Trophoblast cell (in vitro differentiated cells and primary cell): ENCODE measurements at regions not wholly inside any gene's neighbourhood (a gene's known extent, or its start where the extent isn't known, plus 50 kb on each side); places are given as distances from the start of the nearest gene placed in this dataset.

ENCODE experiments used
- DNase-seq, 2 donors: peaks; one replicate each; pipeline ENCODE4 v3.0.0-alpha.2; 2016
- H2AFZ ChIP-seq: 2 replicates; pipeline ENCODE4 v1.6.1; 2013; ENCODE audit warnings: low read length, moderate library complexity, mild to moderate bottlenecking; ENCODE audit not compliant: insufficient read depth, poor library complexity
- H2AK5ac ChIP-seq: 2 replicates; pipeline ENCODE4 v1.6.1; 2013; ENCODE audit warnings: mild to moderate bottlenecking, low read length
- H2BK120ac ChIP-seq: 2 replicates; pipeline ENCODE4 v1.6.1; 2013; ENCODE audit warnings: low read length, mild to moderate bottlenecking, moderate library complexity; ENCODE audit not compliant: insufficient read depth, poor library complexity
- H2BK12ac ChIP-seq: 2 replicates; pipeline ENCODE4 v1.6.1; 2013; ENCODE audit warnings: mild to moderate bottlenecking, low read length, moderate library complexity
- H2BK5ac ChIP-seq: 2 replicates; pipeline ENCODE4 v1.6.1; 2013; ENCODE audit warnings: low read length, low read depth, moderate library complexity, mild to moderate bottlenecking; ENCODE audit not compliant: poor library complexity
- H3K14ac ChIP-seq: 2 replicates; pipeline ENCODE4 v1.6.1; 2013; ENCODE audit warnings: mild to moderate bottlenecking, low read length
- H3K18ac ChIP-seq: 2 replicates; pipeline ENCODE4 v1.6.1; 2013; ENCODE audit warnings: mild to moderate bottlenecking, low read length
- H3K23ac ChIP-seq: 2 replicates; pipeline ENCODE4 v1.6.1; 2013; ENCODE audit warnings: low read length
- H3K27ac ChIP-seq: 2 replicates; pipeline ENCODE4 v1.5.1; 2013; ENCODE audit warnings: low read depth, mild to moderate bottlenecking, inconsistent platforms, low read length, moderate library complexity
- H3K27me3 ChIP-seq: 2 replicates; pipeline ENCODE4 v1.6.1; 2013; ENCODE audit warnings: inconsistent platforms, mild to moderate bottlenecking, low read length, moderate library complexity; ENCODE audit not compliant: insufficient read depth
- H3K36me3 ChIP-seq, 2 experiments: 1 replicate in 1 of 2; 2 replicates in 1 of 2; pipeline ENCODE4 v1.6.1; 2013; ENCODE audit warnings: low read length in 2 of 2, mild to moderate bottlenecking in 2 of 2, moderate library complexity in 1 of 2; ENCODE audit not compliant: insufficient read depth in 2 of 2, control insufficient read depth in 1 of 2
- H3K4ac ChIP-seq: 2 replicates; pipeline ENCODE4 v1.6.1; 2013; ENCODE audit warnings: low read depth, mild to moderate bottlenecking, low read length, moderate library complexity
- H3K4me1 ChIP-seq, 2 experiments: 1 replicate in 1 of 2; 2 replicates in 1 of 2; pipeline ENCODE4 v1.6.1; 2013; ENCODE audit warnings: low read length in 2 of 2, mild to moderate bottlenecking in 2 of 2, moderate library complexity in 1 of 2; ENCODE audit not compliant: insufficient read depth in 2 of 2, control insufficient read depth in 1 of 2
- H3K4me2 ChIP-seq: 2 replicates; pipeline ENCODE4 v1.6.1; 2013; ENCODE audit warnings: inconsistent platforms, mild to moderate bottlenecking, low read length, moderate library complexity
- H3K4me3 ChIP-seq: 2 replicates; pipeline ENCODE4 v1.5.1; 2013; ENCODE audit warnings: mild to moderate bottlenecking, low read depth, low read length, inconsistent platforms
- H3K79me1 ChIP-seq: one replicate; pipeline ENCODE4 v1.6.1; 2013; ENCODE audit warnings: low read length
- H3K79me2 ChIP-seq: 2 replicates; pipeline ENCODE4 v1.6.1; 2013; ENCODE audit warnings: low read length, mild to moderate bottlenecking; ENCODE audit not compliant: control insufficient read depth, insufficient read depth, poor library complexity
- H3K9ac ChIP-seq: 2 replicates; pipeline ENCODE4 v1.6.1; 2013; ENCODE audit warnings: mild to moderate bottlenecking, low read length
- H3K9me3 ChIP-seq: 2 replicates; pipeline ENCODE4 v1.6.1; 2013; ENCODE audit warnings: low read depth, mild to moderate bottlenecking, control low read depth, inconsistent platforms, low read length; ENCODE audit not compliant: insufficient read depth
- H4K12ac ChIP-seq: 2 replicates; pipeline ENCODE4 v1.6.1; 2013; ENCODE audit warnings: low read depth, mild to moderate bottlenecking, low read length, moderate library complexity
- H4K8ac ChIP-seq: 2 replicates; pipeline ENCODE4 v1.6.1; 2013; ENCODE audit warnings: low read depth, mild to moderate bottlenecking, low read length, moderate library complexity
- H4K91ac ChIP-seq: one replicate; pipeline ENCODE4 v1.6.1; 2013; ENCODE audit warnings: low read depth, mild to moderate bottlenecking, low read length, moderate library complexity
- WGBS: extraction: QIAGEN DNeasy Blood & Tissue Kit; methylation state at CpG from one replicate; pipeline ENCODE4 v1.1.7; 2013; ENCODE audit warnings: missing lambda C conversion rate; ENCODE audit not compliant: insufficient read length, insufficient coverage; ENCODE audit errors: extremely low coverage; 5-methylcytosine and 5-hydroxymethylcytosine counted together

- no peaks in the 10 kb centered on the region for H3K9me3 ChIP-seq
- H4K12ac ChIP-seq, result no peak overlapping the region
- no peak overlapping the region for H3K4ac ChIP-seq
- no peak overlapping the region for H3K14ac ChIP-seq
- H2BK5ac ChIP-seq, result no peak overlapping the region
- H4K8ac ChIP-seq, result no peak overlapping the region
- no peak overlapping the region for H3K4me2 ChIP-seq
- H3K27me3 ChIP-seq, result no peaks in the 10 kb centered on the region
- H3K23ac ChIP-seq, result no peak overlapping the region
- H4K91ac ChIP-seq, result no peak overlapping the region
- no peak overlapping the region for H2BK120ac ChIP-seq
- no peaks in the 10 kb centered on the region for H3K79me2 ChIP-seq
- no peak overlapping the region for H2AFZ ChIP-seq
- H3K27ac ChIP-seq, result no peak overlapping the region
- no peak overlapping the region for H2BK12ac ChIP-seq
- peaks cover 1% of the 10 kb centered on the region for H3K79me1 ChIP-seq
- H3K18ac ChIP-seq, result no peak overlapping the region
- peaks cover 13 to 24% of the 10 kb centered on the region in 2 experiments for H3K4me1 ChIP-seq
- DNase-seq, result no peak
- no peak overlapping the region for H3K9ac ChIP-seq
- WGBS, result no CpG with 5 or more reads among the region's 7 CpGs
- no peak overlapping the region for H3K4me3 ChIP-seq
- no peaks in the 10 kb centered on the region for H3K36me3 ChIP-seq
- no peak overlapping the region for H2AK5ac ChIP-seq
These were observed 306.6 kb downstream of the MYCN start for GRCh38 chr2:16246911-16247310.

- H3K79me2 ChIP-seq, result no peaks in the 10 kb centered on the region
- no peak overlapping the region for H3K4ac ChIP-seq
- no peaks in the 10 kb centered on the region for H3K9me3 ChIP-seq
- H3K27ac ChIP-seq, result no peak overlapping the region
- peak; percentile 61 to 86 for DNase-seq
- no peak overlapping the region for H2AK5ac ChIP-seq
- peaks cover under 1% of the 10 kb centered on the region for H3K79me1 ChIP-seq
- H4K91ac ChIP-seq, result no peak overlapping the region
- H3K23ac ChIP-seq, result no peak overlapping the region
- H3K4me3 ChIP-seq, result no peak overlapping the region
- no peak overlapping the region for H2BK120ac ChIP-seq
- H2BK5ac ChIP-seq, result no peak overlapping the region
- no CpG with 5 or more reads among the region's 2 CpGs for WGBS
- peaks cover 9 to 22% of the 10 kb centered on the region in 2 experiments for H3K4me1 ChIP-seq
- no peaks in the 10 kb centered on the region for H3K27me3 ChIP-seq
- H3K9ac ChIP-seq, result no peak overlapping the region
- no peak overlapping the region for H4K8ac ChIP-seq
- no peak overlapping the region for H3K14ac ChIP-seq
- no peak overlapping the region for H3K18ac ChIP-seq
- H2AFZ ChIP-seq, result no peak overlapping the region
- H3K36me3 ChIP-seq, result no peaks in the 10 kb centered on the region
- no peak overlapping the region for H3K4me2 ChIP-seq
- no peak overlapping the region for H2BK12ac ChIP-seq
- no peak overlapping the region for H4K12ac ChIP-seq
These were observed 306.0 kb downstream of the MYCN start for GRCh38 chr2:16246281-16246850.

- Histone ChIP-seq H3K36me3 (no peaks in the 10 kb centered on the region), H3K79me2 (no peaks in the 10 kb centered on the region), H3K79me1 (no peaks in the 10 kb centered on the region), H3K27ac (no peak overlapping the region), H3K9me3 (no peaks in the 10 kb centered on the region), H3K14ac (no peak overlapping the region), H3K4me2 (no peak overlapping the region), H2BK12ac (no peak overlapping the region), H3K9ac (no peak overlapping the region), H3K18ac (no peak overlapping the region), H4K8ac (no peak overlapping the region), H2AK5ac (no peak overlapping the region), H3K27me3 (no peaks in the 10 kb centered on the region), H3K4me3 (no peak overlapping the region), H4K91ac (no peak overlapping the region), H2BK5ac (no peak overlapping the region), H2AFZ (no peak overlapping the region), H4K12ac (no peak overlapping the region), H2BK120ac (no peak overlapping the region), H3K23ac (no peak overlapping the region), H3K4ac (no peak overlapping the region), H3K4me1 (peaks cover 7 to 20% of the 10 kb centered on the region in 2 experiments)
- no CpG with 5 or more reads among the region's 5 CpGs for WGBS
- peak; percentile 69 to 82 for DNase-seq
These were observed 305.2 kb downstream of the MYCN start for GRCh38 chr2:16245481-16246054.

- no peak overlapping the region for H2BK120ac ChIP-seq
These were observed 304.6 kb downstream of the MYCN start for GRCh38 chr2:16244966-16245320.

More at GRCh38 chr2:16244966-16245320, 304.6 kb downstream of the MYCN start:
- Histone ChIP-seq H4K8ac (no peak overlapping the region), H3K36me3 (no peaks in the 10 kb centered on the region), H3K79me1 (no peaks in the 10 kb centered on the region), H3K14ac (no peak overlapping the region), H3K23ac (no peak overlapping the region), H3K4ac (no peak overlapping the region), H4K91ac (no peak overlapping the region), H3K4me3 (no peak overlapping the region), H3K79me2 (no peaks in the 10 kb centered on the region), H3K4me2 (no peak overlapping the region), H3K9me3 (no peaks in the 10 kb centered on the region), H2AK5ac (no peak overlapping the region), H3K9ac (no peak overlapping the region), H3K27me3 (no peaks in the 10 kb centered on the region), H3K4me1 (peaks cover 10 to 24% of the 10 kb centered on the region in 2 experiments), H3K18ac (no peak overlapping the region), H3K27ac (no peak overlapping the region), H2BK12ac (no peak overlapping the region), H4K12ac (no peak overlapping the region), H2BK5ac (no peak overlapping the region), H2AFZ (no peak overlapping the region)
- WGBS, result no CpG with 5 or more reads among the region's 5 CpGs
- DNase-seq, result peak; percentile 70 to 78
